RPMI8226 (cell line): ENCODE measurements at regions not wholly inside any gene's neighbourhood (a gene's known extent, or its start where the extent isn't known, plus 50 kb on each side); places are given as distances from the start of the nearest gene placed in this dataset.
"Not testable (repeated sequence)": the region's sequence is repeated elsewhere in the genome, so short reads cannot be mapped to it uniquely, and the experiment has no call there.

Experiments used
- DNase-seq: peaks from one replicate; pipeline ENCODE4 v3.0.0-alpha.2; 2015

GRCh38 chr12:30578426-30578825, 117.2 kb downstream of the IPO8 start:
- no peak for DNase-seq

GRCh38 chr12:30573145-30573544, 122.5 kb downstream of the IPO8 start:
- DNase-seq, result no peak

- DNase-seq, result no peak
Observed at GRCh38 chr12:30570211-30570890, 125.3 kb downstream of the IPO8 start.

GRCh38 chr12:30569426-30569825, 126.2 kb downstream of the IPO8 start:
- no peak for DNase-seq

- no peak for DNase-seq
Observed at GRCh38 chr12:30568453-30568852, 127.2 kb downstream of the IPO8 start.

- no peak for DNase-seq
Observed at GRCh38 chr12:30567082-30567481, 128.6 kb downstream of the IPO8 start.

GRCh38 chr12:30564394-30564793, 131.3 kb downstream of the IPO8 start:
- DNase-seq, result no peak

- DNase-seq, result no peak
Observed at GRCh38 chr12:30548203-30548602, 147.5 kb downstream of the IPO8 start.

GRCh38 chr12:30546121-30546520, 149.5 kb downstream of the IPO8 start:
- DNase-seq, result no peak

- DNase-seq, result not testable (repeated sequence)
Observed at GRCh38 chr12:30544704-30545103, 151.0 kb downstream of the IPO8 start.

- no peak for DNase-seq
Observed at GRCh38 chr12:30537228-30537627, 158.4 kb downstream of the IPO8 start.

GRCh38 chr12:30533558-30534265, 162.0 kb downstream of the IPO8 start:
- DNase-seq, result no peak

- no peak for DNase-seq
Observed at GRCh38 chr12:30531731-30532678, 163.7 kb downstream of the IPO8 start.

- DNase-seq, result no peak
Observed at GRCh38 chr12:30529489-30530269, 166.0 kb downstream of the IPO8 start.

- DNase-seq, result no peak
Observed at GRCh38 chr12:30525171-30525570, 170.5 kb downstream of the IPO8 start.

GRCh38 chr12:30520285-30520684, 175.4 kb downstream of the IPO8 start:
- DNase-seq, result not testable (repeated sequence)

GRCh38 chr12:30519535-30519934, 176.1 kb downstream of the IPO8 start:
- DNase-seq, result no peak

- no peak for DNase-seq
Observed at GRCh38 chr12:30517320-30517719, 178.3 kb downstream of the IPO8 start.

GRCh38 chr12:30515351-30515750, 180.3 kb downstream of the IPO8 start:
- no peak for DNase-seq

- DNase-seq, result no peak
Observed at GRCh38 chr12:30514666-30515065, 181.0 kb downstream of the IPO8 start.

- no peak for DNase-seq
Observed at GRCh38 chr12:30508205-30508967, 187.3 kb downstream of the IPO8 start.

GRCh38 chr12:30507576-30507975, 188.1 kb downstream of the IPO8 start:
- no peak for DNase-seq
